Left renal cortex interstitium (tissue), 4 donors: ENCODE measurements at regions not wholly inside any gene's neighbourhood (a gene's known extent, or its start where the extent isn't known, plus 50 kb on each side); places are given as distances from the start of the nearest gene placed in this dataset.
"Not testable (repeated sequence)": the region's sequence is repeated elsewhere in the genome, so short reads cannot be mapped to it uniquely, and the experiment has no call there.

Experiments
- DNase-seq, 4 donors: peaks; one replicate each; pipeline ENCODE4 v3.0.0-alpha.2; 2013; ENCODE audit warnings: low read depth in 4 of 4, low spot score in 2 of 4, missing footprints in 1 of 4

DNA sequence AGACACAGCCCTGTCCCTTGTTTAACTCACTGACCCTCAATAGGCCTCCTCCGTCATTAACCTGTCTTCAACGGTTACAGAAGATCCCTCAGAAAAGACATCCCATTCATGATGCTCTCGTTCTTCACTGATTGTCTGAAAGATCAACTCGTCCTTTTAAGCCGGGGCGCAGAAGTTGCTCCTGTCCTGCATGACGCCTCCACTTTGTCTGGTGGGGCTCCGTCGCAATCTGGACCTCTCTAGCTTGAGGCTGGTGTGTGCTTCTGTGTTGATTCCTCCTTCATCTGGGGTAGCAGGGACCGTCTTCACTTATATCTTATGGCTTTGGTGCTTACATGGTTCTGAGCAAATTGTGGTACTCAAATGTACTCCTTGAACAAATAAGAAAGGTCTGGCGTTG is 766.0 kb upstream of the PCDH9 start:
- DNase-seq: no peak

DNA sequence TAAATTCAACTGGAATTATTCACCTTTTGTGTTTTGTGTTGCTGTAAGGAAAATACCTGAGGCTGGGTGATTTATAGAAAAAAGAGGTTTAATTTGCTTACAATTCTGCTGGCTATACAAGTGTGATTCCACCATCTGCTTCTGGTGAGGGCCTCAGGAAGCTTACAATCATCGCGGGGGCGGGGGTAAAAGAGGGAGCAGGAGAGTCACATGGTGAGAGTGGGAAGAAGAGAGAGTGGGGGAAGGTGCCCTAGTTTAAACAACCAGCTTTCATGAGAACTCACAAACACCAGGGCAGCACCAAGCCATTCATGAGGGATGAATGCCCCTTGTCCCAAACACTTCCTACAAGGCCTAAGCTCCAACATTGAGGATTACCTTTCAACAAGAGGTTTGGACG is 760.7 kb upstream of the PCDH9 start:
- DNase-seq: no peak

DNA sequence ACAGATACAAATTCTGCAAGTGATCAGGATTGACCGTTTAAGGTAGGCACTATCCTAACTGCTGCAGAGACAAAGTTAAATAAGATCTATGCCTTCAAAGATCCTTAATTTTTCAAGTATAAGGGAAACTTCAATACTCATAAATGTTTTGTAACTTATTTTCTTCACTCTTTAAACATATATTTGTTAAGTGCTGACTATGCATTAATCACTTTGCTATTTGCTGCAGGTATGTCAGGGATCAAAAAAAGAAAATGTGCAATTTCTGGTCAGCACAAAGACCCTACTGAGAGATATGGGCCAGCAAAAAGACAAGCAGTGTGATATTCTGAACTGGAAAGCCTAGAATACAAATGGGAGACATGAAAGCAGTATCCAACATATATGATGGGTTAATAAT is 756.1 kb upstream of the PCDH9 start:
- no peak for DNase-seq

DNA sequence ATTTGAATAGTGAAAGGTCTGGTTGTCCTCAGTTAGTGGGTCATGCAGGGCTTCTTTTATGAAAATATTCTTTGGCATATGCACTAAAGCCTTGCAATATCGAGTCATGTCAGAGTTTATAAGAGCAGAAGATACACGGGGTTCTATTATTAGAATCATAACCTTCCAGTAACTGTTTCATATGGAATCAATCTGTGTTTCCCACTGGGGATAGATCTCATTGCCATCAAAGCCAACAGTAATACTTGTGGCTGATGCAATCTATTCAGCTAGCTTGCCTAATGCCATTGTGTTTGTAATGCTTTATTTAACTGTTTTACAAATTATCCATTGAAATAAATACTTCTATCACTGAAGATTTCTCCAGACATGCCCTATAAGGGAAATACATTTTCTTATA is 746.9 kb upstream of the PCDH9 start:
- no peak for DNase-seq

DNA sequence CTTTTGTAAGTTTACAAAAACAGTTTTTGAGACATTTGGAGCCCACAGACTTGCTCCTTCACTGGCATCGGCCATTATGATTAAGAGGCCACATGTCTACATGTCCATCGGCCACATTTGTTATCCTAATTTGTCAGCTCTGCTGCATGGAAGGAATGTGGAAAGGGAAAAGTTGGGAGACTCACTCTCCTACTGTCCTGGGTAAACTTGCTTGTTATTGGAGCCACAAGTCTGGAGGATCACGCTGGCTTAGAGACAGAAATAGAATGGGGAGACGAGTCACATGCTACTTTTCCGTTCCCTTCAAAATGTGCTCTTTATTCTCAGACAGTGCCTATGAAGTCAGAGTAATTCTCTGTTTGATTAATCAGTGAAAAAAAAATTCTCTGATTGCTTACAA is 741.2 kb upstream of the PCDH9 start:
- no peak for DNase-seq

DNA sequence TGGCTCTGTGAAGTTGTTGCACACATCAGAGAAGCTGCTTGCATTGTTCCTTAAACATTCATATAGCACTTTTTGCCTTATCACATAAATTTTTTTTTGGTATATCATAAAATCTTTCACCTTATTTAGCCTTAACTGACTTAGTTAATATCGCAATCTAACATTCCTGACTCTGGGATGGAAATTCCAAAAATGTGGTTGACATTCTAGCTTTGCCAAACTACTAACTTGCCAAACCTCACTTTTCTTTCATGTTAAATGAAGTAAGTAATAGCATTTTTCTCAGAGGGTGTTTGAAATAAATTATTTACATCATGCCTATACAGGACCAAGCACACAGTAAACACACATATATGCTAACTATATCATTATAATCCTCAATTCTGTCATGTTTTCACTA is 736.9 kb upstream of the PCDH9 start:
- DNase-seq: no peak

DNA sequence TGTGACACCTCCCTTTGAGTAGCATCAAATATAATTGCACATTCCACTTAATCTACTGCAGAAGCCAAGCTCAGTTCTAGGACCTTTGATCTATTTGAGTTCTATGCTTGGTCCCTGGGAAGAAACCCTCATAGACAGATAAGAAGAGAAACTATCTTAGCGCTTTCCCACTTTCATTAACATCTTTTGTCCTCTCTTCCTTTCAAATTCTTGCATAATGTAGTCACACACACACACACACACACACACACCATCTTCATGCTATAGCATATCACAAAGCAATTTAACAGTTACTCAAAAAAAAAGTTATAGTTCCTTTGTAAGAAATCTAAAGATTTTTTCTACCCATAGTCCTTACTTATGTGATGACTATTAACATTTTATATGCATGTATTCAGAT is 735.9 kb upstream of the PCDH9 start:
- DNase-seq: no peak

DNA sequence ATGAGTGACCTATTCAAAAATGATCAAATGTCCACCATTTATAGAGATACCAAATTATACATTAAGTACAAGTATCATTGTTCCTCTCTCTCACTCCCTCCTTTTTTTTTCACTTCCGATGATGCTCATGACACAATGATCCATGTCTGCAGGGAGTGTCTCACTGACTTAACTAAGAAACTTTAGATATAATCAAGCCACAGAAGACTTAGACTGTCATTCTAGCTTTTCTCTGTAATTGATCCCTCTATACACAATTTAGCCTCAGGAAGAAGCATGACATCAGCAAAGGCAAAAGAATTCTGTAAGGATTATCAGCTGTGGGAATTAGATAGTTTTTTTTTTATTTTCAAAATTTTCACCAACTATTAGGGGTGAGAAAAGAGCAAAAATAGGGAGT is 734.9 kb upstream of the PCDH9 start:
- no peak for DNase-seq

DNA sequence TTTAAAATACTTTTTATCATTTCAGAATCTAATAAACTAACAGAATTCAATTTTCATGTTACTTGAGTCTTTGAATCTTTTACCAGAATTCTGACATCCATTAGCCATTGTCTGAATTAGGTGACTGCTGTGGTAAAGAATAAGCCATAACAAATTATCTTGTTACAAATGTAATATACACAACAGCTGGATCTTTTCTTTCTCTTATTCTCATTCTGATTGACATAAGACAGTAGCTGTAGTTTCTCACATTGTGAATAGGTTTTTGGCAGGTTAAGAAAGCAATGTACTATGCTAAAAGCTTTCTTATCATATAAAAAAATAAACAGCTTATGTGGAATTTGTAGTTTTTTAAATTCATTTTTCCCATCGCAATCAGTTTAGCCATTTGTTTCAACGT is 734.0 kb upstream of the PCDH9 start:
- DNase-seq: no peak

DNA sequence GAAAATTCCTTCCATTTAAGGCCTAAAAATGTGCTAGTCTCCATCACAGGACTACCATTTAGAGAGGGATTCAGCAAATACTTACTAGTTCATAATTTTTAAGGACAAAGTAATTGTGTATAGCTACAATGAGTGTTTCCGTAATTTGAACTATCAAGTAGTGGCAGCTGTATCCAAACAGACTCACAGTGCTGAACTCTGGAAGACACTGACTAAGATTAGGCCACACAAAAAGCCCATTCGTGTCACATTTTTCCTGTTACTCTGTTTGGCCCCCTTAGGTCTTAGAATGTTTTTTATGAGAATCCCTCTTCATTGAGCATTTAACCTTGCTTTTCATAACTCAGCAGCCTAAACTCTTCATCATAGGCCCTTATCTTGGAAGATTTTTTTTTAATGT is 731.2 kb upstream of the PCDH9 start:
- no peak for DNase-seq

DNA sequence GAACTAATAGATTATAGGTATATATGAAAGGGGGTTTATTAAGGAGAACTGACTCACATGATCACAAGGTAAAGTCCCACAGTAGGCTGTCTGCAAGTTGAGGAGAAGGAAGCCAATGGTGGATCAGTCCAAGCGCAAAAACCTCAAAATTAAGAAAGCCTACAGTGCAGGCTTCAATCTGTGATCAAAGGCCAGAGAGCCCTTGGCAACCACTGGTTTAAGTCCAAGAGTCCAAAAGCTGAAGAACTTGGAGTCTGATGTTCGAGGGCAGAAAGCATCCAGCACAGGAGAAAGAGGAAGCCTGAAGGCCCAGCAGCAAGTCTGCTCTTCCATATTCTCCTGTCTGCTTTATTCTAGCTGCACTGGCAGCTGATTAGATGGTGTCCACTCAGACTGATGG is 721.3 kb upstream of the PCDH9 start:
- DNase-seq: no peak

DNA sequence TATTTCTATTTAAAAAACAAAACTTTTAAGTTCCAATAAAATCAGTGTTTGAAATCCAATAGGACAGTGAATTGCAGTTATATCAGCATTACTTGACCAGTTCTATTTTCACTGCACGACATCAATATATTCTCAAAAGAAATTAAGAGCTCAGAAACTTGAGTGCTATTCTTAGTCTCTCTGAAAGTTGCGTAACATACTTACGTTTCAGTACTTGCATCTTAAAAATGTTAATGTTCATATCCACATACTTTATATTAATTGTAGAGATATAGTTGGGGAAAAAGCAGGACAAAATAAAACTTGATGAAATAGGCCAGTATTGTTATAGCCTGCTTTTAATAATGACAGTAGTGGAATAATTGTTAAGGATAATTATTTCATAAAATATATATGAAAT is 720.5 kb upstream of the PCDH9 start:
- no peak for DNase-seq

DNA sequence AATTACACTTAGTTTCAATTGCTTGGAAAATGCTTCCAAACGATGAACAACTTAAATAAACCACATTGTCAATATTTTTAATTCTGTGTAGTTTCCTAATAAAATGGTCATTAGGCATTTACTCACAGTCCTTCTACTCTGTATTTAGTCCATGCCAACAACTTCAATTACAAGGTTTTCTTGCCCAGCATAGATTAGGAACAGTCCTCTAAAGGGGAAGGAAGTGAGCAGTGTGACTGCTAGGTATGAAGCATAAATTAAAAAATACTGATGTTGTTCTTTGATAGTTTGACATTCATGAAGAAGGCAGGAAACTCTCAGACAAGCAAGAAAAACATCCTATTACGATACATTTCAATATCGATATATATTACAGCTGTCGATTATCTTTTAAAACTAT is 716.0 kb upstream of the PCDH9 start:
- DNase-seq: no peak

DNA sequence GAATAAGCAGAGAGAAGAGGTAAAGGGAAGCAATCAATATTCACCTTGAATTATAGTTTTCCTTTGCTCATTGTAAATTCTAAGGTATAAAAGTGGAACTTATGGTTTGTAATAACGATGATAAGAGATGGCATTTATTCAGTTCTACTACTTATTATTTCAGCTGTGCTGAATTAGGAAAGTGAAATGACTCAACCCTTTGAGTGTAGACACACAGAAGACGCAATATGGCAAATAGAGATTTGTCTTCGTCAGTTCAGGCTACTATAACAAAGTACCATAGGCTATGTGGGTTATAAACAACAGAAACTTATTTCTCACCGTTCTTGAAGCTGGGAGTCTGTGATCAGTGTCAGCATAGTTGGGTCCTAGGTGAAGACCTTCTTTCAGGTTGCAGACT is 713.0 kb upstream of the PCDH9 start:
- DNase-seq: no peak

DNA sequence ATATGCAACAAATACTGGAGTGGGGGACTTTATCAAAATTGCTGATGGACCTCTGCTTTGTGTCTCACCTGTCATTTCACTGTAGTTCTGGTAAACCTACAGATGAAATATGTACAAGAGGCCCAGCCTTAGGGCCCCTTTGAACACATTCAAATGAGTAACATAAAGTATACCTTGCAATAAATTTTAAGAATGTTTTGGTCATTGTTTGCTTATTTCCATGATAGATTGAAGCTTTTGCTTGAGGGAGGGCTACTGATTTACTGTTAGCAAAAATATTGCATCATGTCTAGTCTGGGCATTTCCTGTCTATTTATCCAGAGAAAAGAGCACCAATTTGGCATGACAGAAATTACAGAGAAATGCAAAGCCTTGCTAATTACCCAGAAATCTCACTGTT is 705.5 kb upstream of the PCDH9 start:
- DNase-seq: no peak

DNA sequence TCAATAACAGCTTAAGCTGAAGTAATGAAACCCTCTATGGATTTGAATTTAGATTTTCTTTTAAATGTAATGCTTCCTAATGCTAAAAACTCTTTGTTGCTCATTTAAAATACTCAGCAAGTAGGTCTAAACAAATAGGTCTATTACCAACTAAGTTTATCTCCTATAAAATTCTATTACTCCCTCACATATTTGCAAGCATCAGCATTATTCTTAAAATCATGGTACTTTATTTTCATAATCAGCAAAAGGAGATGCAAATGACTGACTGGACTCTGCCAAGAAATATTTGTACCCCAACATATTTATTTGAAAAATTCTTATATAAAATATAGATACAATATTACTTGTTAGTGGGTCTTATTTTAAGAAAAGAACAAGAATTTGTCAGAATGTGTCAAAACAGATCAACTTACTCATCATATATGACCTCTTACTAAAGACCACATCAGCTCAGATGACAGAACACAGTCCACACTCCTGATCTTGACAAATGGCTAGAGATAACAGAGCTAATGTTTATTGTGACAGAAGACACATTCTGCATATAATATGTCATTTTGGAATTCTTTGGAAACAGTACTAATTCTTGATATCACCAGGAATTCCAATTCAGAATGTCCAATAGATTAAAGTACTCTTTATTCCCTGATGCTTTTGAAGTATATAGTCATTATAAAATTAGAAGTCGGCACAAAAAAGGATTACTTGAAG is 704.6 kb upstream of the PCDH9 start:
- DNase-seq: no peak

DNA sequence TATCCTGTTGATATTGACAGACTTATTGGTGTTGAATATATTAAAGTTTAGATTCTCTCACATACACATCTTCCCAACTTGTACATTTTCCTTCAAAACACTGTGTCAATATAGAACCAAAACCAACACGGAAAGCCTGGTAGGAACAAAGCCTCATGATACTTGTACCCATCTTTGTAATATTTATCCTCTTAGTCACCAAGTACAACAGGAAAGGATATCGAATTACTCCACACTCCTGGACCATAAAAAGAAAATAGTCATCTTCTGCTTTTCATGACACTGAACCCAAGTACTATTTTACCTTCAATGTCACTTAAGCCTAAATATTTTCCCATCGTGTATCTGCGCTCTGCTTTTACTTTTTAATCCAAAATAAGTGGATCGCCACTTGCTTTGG is 702.9 kb upstream of the PCDH9 start:
- DNase-seq: no peak

DNA sequence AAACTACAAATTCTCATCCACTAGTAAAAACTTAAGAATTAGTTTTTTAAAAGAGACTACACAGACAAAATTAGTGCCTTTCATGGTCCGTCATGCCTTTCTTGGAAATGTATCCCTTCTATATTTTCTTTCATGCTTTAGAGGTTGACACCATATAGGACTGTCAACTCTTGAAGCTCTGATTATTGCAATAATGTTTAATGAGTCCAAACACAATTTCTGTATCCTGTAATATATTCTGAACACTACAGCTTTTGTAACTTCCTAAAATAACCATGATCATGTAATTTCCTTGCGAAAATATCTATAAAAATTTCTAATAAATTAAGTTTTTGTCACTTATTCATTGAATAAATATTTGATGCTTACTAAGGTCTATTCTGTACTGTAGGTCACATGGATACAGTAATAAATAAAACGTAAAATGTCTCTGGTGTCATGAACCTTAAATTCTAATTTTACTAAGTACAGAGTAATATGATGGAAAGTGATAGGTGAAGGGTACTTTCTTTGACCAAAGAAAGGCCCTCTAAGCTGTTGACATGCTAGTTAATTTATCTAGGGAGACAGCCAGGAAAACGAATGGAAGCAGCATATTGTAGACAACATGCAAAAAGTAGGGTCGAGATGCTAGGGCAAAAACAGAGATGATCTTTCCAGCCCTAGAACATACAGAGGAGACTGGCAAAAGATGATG is 687.3 kb upstream of the PCDH9 start:
- no peak for DNase-seq

DNA sequence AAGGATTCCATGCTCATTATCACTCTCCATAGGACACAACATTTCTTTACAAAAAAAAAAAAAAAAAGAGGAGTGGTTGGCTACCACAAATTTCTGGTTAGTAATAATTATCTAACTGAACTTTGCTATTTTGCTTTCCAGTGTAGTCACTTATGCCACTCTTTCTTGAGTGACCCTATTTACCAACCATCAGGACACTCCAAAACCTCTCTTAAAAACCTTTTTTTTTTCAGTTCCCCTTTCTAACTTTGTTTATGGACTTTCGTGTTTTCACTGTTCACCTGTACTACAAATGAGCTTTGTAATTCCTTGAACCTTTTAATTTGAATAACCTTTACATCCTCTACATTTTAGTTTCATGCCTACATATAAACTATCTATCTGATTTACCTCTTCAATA is 686.5 kb upstream of the PCDH9 start:
- no peak for DNase-seq

DNA sequence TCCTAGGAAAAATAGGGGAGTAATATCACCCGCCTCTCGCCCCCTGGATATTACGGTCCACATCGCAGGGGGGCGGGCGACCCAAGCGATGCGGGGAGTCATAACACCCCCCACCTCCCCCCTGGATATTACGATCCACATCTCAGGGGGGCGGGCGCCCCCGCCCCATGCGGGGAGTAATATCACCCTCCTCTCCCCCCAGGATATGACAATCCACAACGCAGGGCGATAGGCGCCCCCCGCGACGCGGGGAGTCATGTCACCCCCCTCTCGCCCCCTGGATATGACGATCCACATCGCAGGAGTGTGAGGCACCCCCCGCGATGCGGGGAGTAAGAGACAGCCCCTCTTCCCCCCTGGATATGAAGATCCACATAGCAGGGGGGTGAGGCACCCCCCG is 684.4 kb upstream of the PCDH9 start:
- DNase-seq: no peak

DNA sequence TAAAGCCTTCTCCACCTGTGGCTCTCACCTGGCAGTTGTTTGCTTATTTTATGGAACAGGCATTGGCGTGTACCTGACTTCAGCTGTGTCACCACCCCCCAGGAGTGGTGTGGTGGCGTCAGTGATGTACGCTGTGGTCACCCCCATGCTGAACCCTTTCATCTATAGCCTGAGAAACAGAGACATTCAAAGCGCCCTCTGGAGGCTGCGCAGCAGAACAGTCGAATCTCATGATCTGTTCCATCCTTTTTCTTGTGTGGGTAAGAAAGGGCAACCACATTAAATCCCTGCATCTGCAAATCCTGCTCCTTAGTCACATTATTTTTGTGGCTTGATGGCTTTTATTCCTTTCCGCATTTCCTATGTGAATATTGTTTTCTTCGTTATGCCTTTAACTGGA is 672.8 kb upstream of the PCDH9 start:
- DNase-seq: not testable (repeated sequence)

DNA sequence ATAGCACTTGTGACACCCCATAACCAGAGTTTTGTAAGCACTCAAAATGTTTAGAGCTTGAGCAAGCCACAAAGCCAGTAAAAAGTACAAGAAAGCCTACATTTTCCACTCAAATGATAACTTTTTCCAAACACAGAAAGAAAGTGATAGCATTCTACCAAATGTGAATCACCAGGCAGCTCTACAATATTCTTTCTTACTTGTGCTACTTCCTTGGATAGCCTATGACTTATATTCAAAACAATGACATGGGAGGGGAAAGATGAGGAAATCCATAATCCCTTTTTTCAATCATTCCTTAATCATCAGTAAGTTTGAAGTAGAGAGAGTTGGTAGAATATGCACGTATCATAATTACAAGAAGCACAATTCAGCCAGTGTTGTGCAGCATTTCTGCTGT is 650.8 kb upstream of the PCDH9 start:
- DNase-seq: no peak

DNA sequence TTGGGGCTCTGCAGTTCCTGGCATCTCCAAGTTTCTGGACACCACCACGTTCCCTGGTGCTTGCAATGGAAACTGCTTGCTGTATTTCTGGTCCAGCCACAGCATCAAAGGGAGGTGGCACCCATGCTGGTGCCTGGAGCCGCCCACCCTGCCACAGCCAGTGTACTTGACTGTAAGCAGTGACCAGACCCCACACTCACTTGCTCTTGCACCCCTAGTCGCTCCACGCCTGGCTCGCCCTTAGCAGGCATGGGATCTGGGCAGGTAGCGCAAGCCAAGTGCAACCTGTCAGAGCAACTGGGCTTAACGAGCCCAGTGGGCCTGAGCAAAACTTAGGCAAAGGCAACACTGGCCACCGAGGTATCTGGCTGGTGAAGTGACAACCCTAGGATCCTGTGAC is 648.2 kb upstream of the PCDH9 start:
- DNase-seq: no peak
